ENCODE measurements at regions not wholly inside any gene's neighbourhood (a gene's known extent, or its start where the extent isn't known, plus 50 kb on each side); places are given as distances from the start of the nearest gene placed in this dataset.
"Not testable (repeated sequence)": the region's sequence is repeated elsewhere in the genome, so short reads cannot be mapped to it uniquely, and the experiment has no call there.

DNA sequence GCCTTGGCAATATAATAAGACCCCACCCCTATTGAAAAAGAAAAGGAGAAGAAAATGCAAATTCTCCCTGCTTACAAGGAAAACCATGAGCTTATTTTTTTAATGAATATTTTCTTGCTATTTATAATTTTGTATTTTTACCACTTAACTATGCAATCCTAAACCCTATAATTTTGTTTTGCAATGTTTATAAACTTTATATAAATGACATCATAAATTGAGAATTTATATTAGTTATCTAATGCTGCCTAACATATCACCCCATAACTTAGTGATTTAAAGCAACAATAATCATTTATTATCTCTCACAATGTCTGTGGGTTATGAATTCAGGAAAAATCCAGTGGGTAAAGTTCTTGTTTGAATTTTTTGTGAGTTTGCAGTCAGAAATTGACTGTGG lies 369.1 kb downstream of the TAF11L14 start:
- intact Hi-C loops (cut with DNase I), result no loop called here
- DNase-seq, result no peak

- no peak for DNase-seq
- intact Hi-C loops (cut with DNase I), result no loop called here
These were observed 369.5 kb downstream of the TAF11L14 start for GRCh38 chr5:18003784-18004183.

- DNase-seq; intact Hi-C loops (cut with DNase I): not testable (repeated sequence)
These were observed 372.0 kb downstream of the TAF11L14 start for GRCh38 chr5:18006235-18006634.

- intact Hi-C loops (cut with DNase I), result no loop called here
- no peak for DNase-seq
These were observed 374.7 kb downstream of the TAF11L14 start for GRCh38 chr5:18008940-18009339.

- intact Hi-C loops (cut with DNase I), result no loop called here
- DNase-seq, result no peak
These were observed 375.8 kb downstream of the TAF11L14 start for GRCh38 chr5:18010053-18010452.

DNA sequence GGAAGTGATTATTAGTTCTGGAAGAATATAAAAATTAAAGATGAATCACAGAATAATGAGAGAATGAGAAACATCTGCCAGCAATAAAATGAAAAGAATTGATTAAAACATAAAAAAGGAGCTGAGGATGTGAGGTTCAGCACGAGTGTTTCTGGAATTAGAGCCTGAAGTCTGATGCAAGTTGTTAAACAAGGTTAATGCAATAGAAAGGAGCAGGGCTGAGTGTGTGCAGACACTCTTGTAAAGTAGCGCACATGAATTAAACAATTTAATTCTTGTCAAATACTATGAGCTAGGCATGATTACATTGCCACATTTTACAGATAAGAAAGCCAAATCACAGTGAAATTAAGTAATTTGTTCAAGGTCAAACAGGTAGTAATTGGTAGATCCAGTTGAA lies 384.2 kb downstream of the TAF11L14 start:
- intact Hi-C loops (cut with DNase I), result no loop called here

GRCh38 chr5:18023275-18023674 lies 389.0 kb downstream of the TAF11L14 start:
- intact Hi-C loops (cut with DNase I), result no loop called here
- no peak for DNase-seq

More for the DNA sequence above, 384.2 kb downstream of the TAF11L14 start:
- DNase-seq, result no peak

GRCh38 chr5:18023986-18024385 lies 389.7 kb downstream of the TAF11L14 start:
- no peak for DNase-seq
- intact Hi-C loops (cut with DNase I), result no loop called here

- no peak for DNase-seq
- intact Hi-C loops (cut with DNase I), result no loop called here
These were observed 390.3 kb downstream of the TAF11L14 start for GRCh38 chr5:18024542-18024941.

DNA sequence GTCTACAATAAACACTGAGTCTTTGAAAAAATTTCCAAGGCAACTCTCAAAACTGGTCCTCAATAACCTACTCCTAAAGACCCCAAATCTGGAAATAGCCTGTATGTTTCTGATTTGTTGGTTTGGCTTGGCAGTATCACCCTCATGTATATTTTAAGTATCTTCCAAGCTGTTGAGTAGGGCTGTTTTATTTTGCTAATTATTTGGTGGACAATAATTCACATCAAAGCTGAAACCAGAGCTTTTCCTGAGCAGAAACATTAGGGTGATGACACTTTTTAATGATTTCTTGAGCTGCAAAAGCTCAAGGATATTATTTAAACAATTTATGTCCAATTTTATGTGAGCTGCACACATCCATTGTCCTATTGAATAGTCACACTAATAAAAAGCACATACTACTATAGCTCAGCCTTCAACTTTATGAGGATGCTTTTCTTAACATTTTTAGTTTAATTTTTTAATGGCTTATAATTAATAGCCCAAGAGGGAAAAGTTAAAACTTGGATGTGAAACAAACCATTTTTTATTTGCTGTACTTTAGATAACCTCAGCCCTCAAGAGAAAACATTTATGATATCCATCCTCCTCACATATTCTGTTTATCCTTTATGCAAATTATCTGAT lies 393.1 kb downstream of the TAF11L14 start:
- DNase-seq, result no peak
- intact Hi-C loops (cut with DNase I), result no loop called here

DNA sequence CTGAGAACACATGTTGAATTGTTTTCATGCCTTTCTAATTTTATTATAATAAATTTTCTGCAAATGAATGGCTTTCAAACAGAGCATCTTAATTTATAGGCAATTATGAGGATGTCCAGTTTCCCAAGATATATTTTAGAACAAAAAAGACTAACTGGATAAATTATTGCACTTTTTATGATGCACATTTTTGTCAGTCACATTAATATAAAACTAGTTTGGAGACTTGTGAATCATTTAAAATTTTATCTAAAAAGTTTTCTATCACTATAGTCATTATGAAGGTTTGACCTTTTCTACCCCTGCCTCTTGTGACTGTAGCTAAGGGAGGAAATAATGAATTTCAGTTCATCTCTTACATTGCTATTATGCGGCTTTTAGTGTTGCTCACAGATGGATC lies 393.8 kb downstream of the TAF11L14 start:
- no peak for DNase-seq
- intact Hi-C loops (cut with DNase I), result no loop called here

- DNase-seq, result no peak
- intact Hi-C loops (cut with DNase I), result no loop called here
These were observed 398.5 kb downstream of the TAF11L14 start for GRCh38 chr5:18032744-18033143.

DNA sequence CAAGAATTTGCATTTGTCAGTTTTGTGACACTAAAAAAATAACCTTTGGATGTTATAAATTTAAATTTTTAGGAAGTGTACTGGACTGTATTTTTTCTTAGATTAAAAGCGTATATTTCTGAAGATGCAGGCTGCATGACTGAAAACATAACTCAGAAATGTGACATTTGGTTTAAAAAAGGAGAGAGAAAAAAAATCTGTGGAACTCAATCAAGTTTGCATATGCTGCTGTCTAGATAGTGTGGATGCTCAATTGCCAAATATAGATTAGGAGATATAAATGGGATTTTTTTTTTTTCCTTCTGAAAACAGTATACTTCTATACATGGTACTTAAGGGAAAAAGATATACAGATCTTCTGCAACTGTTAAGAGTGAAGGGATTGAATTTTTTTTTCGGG lies 402.3 kb downstream of the TAF11L14 start:
- intact Hi-C loops (cut with DNase I), result no loop called here
- DNase-seq, result no peak

DNA sequence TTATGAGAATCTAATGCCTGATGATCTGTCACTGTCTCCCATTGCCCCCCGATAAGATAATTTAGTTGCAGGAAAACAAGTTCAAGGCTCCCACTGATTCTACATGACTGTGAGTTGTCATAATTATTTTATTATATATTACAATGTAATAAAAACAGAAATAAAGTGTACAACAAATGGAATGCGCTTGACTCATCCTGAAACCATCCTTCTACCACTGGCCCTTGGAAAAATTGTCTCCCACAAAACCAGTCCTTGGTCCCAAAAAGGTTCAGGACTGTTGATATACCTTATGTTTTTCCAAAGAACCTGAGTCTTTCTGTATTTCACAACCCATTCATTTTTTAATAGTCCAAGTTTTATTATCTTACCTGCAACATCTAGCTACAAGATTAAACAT lies 403.5 kb downstream of the TAF11L14 start:
- DNase-seq, result no peak
- intact Hi-C loops (cut with DNase I), result no loop called here

DNA sequence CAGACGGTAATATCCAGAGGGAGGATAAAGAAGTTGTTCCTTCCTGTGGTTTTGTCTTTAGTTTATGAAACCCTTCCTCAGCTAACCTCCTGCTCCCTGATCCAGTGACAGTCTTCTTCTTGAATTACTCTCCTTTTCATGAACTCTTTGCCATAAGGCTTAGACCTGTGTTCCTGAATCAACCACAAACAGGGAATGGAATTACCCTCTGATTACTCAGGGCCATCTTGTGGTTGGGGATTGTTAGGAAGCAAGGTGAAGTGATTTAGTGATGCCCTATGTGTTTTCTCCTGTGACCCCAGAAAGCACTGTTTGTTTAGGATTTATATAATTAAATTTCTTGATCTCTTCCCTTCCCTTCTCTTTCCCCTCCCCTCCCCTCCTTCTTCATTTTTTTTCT lies 409.1 kb downstream of the TAF11L14 start:
- intact Hi-C loops (cut with DNase I), result no loop called here
- DNase-seq, result no peak

DNA sequence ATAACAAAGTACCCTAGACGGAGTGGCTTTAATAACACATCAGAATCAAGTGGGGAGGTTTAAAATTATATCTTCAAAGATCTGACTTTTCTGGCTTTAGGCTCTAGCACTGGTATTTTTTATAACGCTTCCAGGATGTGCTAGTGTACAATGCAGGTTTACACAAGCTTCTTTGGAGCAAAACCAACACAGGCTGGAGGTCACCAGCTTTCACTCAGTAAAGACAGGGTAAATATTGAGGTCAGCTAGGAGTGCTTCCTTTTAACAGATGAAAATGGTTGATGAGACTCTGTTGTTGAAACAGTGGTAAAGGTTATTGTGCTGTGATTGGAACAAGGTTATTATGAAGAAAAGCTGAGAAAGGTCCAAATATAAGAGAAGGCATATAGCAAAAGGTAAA lies 414.2 kb downstream of the TAF11L14 start:
- DNase-seq, result no peak
- intact Hi-C loops (cut with DNase I), result no loop called here

GRCh38 chr5:18050345-18050744 lies 416.1 kb downstream of the TAF11L14 start:
- intact Hi-C loops (cut with DNase I), result no loop called here
- no peak for DNase-seq

- intact Hi-C loops (cut with DNase I), result no loop called here
- no peak for DNase-seq
These were observed 416.5 kb downstream of the TAF11L14 start for GRCh38 chr5:18050776-18051175.

DNA sequence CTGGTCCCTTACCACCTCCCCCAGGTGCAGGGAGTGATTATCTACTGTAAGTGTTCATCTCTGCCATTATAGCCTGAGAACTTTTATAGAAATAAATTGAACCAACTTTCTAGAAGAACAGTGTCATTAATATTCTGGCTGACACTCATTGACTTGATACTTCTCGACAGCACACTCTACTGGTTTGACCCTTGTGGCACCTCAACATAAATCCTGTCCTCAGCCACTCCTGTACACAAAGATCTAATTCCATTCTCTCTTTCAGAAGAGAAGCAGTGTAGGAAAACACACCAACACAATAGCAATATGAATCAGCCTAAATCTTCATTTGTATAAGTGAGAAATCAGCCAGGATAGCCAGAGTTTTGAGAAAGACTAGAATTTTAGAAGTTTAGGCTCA lies 417.7 kb downstream of the TAF11L14 start:
- intact Hi-C loops (cut with DNase I), result no loop called here
- DNase-seq, result no peak

DNA sequence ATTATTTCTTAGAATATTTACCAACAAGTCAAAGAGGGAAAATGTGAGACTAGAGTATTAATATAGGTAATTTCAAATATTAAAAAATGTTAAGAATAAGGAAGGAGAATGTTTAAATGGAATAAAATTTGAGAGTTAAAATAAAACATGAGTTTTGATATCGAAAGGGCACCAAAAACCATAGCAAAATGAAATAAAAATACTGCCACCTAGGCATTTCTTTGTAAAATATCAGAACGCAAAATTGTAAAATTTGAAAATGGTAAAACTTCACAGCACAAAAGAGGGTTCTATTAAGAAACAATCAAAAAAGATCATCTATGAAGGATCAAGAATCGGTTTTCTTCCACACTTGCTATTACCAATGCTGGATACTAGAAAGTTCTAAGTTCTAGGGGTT lies 418.3 kb downstream of the TAF11L14 start:
- intact Hi-C loops (cut with DNase I), result no loop called here

DNA sequence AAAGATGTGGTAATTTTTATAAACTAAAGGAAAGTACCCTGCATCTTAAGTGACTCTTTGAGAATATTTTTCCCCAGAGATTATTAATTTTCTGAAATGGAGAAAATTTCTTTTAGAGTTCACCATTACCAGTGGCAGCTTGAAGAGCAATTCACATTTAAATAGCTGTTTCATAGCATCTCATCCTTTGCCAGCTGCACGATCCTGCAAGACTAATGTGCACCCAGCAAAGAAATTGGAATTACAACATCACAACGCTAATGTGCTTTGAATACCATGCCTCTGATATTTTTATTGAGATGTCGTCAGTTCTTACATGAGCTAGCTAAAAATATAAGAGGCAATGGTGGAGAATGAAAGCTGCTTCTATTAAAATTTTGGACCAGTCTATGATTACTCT lies 423.5 kb downstream of the TAF11L14 start:
- intact Hi-C loops (cut with DNase I), result no loop called here
- DNase-seq, result peak in 1 of 42 donors; percentile 4

More for the DNA sequence above, 418.3 kb downstream of the TAF11L14 start:
- DNase-seq, result no peak

DNA sequence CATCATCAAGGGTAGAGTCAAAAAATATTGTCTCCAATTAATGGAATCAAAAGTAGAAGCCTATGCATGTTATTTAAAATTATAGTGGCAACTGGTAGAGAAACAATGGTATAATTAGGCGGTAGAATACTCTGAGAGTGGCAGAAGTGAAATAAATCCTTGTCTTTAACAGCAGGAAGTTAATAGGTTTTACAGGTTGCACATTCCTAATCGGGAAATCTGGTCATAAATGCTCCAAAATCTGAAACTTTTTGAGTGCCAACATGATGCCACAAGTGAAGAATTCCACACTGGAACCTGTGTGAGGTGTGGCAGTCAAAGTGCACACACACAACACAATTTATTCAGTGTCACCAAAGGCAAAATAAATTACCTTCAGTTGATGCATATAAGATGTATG lies 433.4 kb downstream of the TAF11L14 start:
- intact Hi-C loops (cut with DNase I), result no loop called here
- DNase-seq, result no peak

All from head of caudate nucleus (tissue), 42 donors.